ENCODE measurements at regions not wholly inside any gene's neighbourhood (a gene's known extent, or its start where the extent isn't known, plus 50 kb on each side); places are given as distances from the start of the nearest gene placed in this dataset.
"Not testable (repeated sequence)": the region's sequence is repeated elsewhere in the genome, so short reads cannot be mapped to it uniquely, and the experiment has no call there.

DNA sequence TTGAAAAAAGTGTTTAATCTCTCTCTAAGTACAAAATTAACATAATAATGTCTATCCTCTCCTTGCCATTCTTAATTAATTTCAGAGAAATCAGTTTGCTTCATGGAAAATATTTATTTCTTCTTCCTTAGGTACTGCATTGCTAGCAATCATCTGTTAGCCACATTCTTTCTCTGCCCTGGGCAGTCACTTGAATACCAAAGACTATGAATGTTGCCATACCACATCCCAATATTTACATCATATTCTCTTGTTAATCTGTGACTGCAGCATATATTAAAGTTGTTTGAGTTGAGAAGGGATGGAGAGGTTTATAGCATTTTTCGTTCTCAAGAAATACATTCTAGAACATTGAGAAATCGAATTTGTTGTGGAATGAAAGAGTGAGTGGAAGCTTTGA lies 672.8 kb downstream of the PCDH7 start:
- no peak for DNase-seq

DNA sequence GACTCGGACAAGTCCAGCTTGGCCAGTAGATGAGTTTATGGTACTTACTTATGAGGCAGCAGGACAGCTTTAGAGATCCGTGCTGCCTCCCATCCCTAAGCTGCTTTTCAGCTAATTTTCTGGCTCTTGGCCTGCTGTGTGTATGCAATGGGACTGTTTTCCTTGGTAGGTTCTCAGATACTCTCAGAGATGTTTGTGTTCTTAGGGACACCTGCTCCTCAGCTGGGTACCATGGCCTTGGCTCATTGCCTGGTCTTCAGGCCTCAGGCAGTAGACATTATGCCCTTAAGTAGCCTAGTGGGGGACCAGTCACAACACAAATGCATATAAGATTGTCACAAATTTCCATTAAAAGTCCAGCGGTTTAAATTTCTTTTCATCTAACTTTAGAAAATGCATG lies 688.0 kb downstream of the PCDH7 start:
- DNase-seq = no peak

DNA sequence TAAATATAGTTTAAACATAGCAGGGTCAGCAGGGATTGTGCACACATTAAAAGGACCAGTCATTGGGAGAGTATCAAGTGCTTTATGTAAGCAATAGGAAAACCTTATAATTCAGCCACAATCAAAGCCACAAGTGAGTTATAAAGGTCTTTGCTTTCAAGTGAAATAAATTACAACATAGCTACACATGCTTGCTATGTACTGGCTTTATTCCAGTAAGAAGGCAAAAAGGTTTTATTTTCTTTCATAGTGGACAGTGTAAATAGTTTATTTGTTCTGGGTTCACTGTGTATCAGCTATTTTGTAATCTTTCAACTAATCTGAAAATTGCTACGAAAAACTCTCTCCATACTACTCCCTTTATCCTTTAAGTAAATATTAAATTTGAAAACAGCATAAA lies 691.4 kb downstream of the PCDH7 start:
- DNase-seq = no peak

DNA sequence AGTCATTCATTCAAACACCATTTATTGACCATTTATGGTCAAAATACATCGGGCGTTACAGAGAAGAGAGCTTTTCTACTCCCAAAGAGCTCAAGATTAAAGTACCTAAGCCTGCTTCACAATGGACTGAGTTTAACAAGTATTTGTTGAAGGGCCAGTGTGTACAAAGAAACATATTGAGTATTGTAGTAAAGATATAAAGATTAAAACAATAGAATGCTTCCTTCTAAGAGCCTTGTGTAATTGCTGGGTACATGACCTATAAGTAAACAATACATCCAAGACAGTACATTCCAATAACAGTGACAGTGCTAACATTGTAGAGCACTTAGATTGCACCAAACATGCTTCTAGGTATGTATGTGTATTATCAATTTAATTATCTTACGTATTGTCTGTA lies 695.5 kb downstream of the PCDH7 start:
- no peak for DNase-seq

DNA sequence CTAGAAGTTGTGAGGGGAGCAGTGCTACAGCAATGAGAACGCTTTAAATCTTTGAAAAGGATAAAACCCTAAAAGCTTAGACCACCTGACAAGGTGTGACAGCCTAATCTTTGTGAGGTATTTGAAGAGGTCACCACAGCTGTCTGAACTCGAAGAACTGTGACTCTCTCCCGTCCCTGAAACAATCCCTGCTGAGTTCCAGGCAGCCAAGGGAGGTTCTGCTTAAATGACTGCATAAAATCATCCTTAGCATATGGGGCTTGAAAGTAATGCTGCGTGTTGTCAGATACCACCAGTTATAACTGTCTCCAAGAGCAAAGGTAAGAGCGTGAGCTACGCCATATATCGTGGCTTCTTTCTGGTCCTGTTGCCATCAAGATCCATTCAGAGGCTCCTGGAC lies 696.3 kb downstream of the PCDH7 start:
- no peak for DNase-seq

DNA sequence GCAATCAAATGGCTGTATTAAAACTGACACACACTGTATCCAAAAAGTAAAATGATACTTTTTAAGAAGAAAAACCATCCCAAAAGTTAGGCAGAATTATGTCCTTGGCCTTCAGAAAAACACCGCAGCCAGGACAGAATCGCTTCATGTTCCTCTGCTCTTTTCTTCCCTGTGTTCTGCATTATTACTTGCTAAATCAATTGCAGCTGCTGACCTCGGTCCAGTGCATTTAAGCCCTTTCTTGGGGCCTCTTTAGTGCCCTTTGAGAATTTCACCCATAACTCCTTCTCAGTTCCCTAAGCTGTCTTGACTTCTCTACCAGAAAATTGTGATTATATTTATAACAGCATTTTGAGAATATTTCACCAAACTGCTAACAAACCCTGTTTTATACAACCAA lies 696.9 kb downstream of the PCDH7 start:
- no peak for DNase-seq

DNA sequence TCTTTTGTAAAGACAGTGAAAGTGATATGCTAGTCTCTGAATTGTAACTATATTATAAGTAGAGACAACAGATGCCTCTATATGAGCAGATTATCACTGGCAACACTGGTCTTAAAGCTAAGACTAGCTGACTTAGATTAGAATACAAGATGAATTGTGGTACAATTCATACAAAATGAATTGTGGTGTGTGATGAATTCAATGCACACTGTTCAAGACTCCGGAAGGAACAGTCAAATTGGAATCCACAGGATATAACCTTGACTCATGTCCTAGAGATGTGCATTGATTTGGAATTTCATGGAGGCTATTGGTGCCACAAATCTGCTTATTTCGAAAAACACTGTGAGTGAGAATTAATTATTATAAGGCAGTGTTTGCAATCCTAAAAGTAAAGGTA lies 701.8 kb downstream of the PCDH7 start:
- no peak for DNase-seq

DNA sequence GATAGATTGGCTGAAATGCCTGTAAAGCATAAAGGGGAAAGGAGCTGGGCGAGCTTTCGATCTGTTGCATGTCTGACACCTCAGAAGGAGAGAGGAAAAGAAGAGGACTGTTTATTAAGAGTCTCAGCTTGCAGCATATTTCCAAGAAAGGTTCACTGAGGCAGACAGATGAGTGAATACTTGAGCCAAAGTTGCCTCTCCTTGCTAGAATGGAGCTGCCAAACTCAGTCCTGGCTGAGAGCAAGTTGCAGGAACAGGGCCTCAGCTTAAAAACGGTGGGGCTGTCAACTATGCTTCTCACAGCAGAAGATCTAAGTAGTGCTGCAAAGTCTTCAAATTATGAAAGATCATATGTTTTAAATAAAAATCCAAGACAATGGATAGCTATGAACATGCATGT lies 707.5 kb downstream of the PCDH7 start:
- no peak for DNase-seq

DNA sequence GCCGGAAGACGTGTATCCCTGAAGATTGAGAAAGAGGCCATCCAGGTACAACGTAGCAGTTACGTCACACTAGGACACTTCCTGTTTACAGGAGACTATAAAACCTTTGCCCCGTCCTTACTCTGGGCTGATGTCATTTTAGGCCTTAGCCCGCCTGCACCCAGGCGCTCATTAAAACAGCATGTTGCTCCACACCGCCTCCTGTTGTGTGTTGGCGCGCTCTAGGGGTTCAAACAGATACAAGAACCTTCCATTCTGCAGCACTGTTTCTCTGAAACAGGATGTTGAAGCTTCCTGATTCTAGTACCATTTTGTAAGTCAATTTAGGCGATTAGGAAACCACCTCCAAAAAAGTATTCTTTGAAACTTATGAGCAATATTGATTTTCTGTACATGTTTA lies 722.1 kb downstream of the PCDH7 start:
- no peak for DNase-seq

DNA sequence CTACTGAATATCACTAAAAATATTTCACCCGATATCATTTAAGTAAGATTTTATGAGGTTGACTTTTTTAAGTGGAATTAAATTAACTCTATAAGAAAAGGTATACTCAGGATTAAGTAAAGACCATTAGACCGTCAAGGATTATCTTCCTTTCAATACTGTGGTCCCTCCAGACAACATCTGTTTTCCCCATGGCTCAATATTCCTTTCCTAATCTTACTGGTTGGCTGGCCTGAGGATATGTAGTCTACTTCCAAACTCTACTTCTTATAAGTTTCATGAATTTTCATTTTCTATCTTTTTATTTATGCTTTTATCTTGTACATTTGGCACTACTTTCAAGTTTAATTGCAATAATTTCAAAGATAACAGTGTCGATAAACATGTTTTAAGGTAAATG lies 725.4 kb downstream of the PCDH7 start:
- DNase-seq = no peak

DNA sequence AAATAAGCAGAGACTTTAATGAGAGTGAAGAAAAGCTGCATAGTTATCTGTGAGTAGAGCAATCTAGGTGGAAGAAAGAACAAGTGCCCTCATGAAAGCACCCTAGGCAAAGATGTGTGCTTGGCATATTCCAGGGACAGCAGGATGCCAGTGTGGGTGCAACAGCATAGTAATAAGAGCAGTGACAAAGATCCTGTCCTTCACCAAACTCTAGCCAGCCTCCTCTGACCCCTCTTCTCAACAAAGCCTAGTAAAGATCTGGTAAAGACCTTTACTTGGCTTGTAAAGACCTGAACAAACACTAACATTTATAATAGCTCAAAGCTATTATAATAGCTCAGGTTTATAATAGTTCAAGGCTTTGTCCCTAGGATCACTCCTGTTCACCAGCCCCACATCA lies 735.4 kb downstream of the PCDH7 start:
- no peak for DNase-seq

DNA sequence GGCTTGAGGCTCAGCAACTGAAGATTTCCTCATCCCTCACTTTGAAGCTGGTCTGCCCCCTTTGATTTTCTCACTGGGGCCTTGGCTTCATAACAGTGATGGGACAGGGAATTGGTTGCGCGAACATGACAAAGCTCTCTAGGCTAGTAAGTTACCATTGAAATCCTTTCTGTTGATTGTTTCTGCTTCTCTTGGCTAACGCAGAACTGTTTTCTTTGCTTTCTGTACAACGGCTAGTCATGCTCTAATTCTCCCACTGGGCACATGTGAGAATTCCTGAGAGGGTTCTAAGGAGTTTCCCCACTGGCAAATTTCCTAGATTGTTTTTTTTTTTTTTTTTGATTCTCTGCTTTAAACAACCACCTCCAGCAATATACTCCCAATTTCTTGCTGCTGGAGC lies 738.6 kb downstream of the PCDH7 start:
- no peak for DNase-seq

DNA sequence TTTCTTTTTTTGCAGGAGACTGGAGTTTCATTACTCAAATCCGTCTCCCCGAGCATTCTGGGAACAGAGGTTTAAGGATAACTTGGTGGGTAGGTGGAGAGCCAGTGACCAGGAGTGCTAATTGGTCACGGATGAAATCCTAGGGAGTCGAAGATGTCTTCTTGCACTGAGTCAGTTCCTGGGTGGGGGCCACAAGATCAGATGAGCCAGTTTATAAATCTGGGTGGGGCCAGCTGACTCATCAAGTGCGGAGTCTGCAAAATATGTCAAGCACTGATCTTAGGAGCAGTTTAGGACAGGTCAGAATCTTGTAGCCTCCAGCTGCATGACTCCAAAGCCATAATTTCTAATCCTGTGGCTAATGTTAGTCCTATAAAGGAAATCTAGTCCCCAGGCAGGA lies 741.3 kb downstream of the PCDH7 start:
- no peak for DNase-seq

DNA sequence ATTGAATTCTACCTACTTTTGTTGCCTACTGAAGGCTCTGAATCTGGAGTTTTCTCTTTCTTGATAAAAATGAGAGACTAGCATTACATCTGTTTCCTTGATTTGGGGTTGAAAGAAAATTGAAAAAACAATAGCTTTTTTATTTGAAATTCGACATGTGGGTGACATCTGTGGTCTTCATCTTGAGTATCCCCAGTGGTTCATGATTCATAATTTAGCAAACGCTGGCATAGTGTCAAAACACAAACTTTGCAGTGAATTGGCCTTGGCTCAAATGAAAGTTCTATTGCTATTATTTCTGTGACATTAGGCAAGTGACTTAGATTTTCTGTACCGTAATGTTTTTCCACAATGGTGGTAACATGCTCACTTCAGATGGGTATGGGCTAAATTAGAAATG lies 747.6 kb downstream of the PCDH7 start:
- no peak for DNase-seq

DNA sequence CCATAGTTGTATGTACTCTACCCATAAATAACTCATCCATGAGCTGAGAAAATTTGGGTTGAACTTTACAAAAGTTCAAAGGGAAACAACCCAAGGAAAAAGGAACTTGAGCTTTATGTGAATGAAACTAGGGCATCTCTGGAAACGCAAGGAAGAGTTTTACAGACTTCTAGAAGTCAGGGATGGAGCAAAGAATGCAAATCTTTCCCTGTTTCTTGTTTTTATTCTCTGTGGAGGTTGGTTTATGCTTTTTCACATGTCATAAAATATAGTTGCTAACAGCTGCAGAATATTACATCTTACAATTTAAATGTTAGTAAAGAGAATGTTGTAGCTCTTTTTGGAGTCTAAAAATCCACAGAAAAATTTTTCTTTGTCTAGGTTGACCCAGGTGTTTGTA lies 754.1 kb downstream of the PCDH7 start:
- no peak for DNase-seq

DNA sequence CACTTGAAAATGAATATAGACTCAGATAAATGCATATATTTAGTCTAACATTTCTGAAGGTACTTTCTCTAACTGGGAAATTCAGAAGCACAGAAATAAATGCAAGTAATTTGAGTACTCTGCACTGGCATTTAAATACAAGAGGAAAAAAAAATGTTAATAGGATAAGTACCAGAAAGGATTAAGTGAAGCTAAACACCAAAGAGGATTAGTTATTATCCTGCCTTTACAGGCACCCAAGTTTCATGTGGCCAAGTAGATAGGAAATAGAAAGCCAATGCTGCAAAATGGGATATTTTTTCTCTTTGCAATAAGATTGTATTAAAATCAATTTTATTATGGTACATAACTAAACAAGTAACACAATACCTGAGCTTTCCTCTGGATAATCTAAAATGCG lies 762.5 kb downstream of the PCDH7 start:
- DNase-seq = no peak

DNA sequence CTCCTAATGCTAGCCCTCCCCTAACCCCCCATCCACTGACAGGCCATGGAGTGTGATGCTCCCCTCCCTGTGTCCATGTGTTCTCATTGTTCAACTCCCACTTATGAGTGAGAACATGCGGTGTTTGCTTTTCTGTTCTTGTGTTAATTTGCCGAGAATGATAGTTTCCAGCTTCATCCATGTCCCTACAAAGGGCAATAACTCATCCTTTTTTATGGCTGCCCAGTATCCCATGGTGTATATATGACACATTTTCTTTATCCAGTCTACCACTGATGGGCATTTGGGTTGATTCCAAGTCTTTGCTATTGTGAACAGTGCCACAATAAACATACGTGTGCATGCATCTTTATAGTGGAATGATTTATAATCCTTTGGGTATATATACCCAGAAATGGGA lies 779.0 kb downstream of the PCDH7 start:
- not testable (repeated sequence) for DNase-seq

DNA sequence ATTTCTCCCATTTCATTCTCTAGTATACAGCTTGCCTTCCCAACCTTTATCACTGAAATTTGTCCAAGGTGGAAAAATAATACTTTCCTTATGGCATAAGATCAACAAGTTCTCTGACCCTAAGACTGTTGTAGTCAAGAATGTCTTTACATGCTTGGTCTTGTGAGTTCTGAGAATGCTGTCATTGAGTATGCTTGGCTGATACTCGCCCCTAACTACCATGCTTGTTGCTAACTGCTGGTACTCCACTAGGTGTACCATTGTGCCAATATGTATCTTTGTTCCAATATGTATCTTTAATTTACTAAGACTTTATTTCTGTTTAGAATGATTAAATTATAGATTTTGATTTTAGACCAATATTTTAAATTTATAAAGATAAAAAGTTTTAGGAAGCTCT lies 796.4 kb downstream of the PCDH7 start:
- DNase-seq = no peak

DNA sequence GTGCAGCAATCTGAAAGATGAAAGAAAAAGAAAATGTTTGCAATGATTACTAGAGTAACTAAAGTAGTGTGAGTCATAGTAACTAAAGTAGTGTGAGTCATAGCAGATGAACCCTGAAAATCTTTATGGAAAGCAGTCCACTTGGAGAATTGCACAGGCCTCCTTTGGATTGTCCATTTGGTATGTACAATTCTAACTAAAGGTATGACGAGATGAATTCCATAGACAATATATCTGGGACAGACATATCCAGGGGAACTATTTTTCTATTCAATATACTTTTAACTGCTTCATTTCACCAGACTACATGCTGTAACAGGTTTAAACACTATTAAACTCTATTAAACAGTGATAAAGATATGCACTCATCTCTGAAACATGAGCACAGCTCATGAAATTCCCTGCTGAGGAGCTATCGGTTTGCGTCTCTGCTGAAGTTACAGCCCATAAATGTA lies 798.7 kb downstream of the PCDH7 start:
- no peak for DNase-seq

DNA sequence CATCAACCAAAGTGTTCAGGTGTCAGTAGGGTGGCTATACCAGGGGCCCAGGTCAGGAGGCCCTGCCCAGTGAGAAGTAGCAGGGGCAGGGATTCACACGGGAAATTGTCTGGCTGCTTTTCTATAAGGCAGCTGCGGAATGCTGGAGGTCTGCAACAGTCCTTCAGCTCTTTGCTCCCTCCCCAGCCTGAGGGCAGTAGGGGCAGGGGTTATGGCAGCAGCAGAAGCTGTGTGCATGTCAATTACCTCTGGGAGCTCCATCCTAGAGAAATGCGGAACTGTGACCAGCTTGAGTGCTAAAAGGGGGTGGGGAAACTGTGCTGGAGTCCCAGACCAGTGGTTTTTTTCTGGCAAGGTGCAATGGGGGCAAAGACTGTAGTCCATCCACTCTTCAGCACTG lies 810.4 kb downstream of the PCDH7 start:
- no peak for DNase-seq

DNA sequence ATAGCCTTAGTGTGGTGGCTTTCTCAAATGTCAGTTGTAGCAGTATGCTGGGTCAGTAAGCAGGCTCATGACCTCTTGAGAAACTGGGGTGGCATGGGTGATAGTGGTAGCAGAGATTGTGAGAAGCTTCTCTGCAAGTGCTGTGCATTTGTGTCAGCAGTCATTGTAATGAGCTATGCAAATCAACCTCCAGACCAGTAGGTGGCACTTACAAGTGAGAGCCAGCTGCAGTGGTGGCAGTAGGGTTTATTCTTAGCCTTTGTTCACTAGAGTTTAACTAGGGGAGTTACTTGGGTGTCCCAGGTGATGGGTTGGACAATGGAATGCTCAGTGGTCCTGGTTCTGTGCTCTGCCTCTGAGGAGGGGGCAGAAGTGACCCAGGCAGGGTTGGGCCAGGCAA lies 818.7 kb downstream of the PCDH7 start:
- DNase-seq = no peak

DNA sequence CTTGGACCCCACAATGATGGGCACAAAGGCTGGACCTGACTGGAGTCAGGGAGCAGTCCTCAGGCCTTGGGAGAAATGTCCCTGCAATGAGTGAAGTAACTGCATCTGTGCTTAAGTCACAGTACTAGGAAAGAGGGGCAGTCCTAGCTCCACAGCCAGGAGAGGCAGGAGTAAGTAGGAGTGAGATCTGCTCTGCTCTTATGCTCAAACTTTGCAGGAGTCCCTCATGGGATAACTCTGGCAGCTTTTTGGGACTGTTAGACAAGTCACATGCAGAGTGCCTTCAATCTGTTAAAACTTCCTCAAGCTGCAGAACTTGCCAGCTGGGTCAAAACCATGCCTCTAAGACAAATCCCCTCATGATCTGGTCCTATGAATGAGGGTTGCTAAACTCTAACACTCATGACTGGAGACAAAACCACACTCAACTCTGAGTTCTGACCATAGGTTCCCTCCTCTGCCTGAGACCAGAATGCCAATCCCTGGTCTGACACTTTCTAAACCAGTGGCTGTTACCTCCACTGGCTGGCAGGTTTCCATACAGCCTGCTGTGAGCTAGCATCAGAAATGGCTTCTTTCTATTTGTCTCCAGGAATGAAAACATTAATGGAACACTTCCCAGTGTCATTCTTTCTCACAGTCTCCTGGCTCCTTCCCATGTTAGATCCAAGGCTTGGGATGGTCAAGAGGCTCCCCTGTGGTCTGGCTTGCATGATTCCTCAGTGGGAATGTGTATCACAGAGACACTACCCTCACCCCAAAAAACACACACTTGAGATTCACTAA lies 819.3 kb downstream of the PCDH7 start:
- DNase-seq = no peak

DNA sequence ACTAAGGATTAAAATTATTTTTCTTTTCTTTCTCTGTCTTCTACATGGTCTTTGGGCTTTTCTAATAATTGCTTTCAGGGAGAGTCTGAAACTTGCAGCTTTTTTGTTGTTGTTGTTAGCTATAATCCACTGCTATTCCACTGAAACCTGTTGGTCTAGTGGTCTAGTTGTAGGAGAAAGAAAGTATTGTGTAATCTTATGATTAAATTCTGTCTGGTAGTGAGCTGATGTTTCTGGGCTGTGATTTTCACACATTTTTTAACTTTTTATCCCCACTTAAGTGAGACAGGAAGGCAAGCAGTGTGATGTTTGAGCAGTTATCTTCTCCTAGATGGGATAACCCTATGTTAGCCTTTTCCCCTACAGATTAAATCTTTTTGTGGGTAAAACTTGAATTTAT lies 825.2 kb downstream of the PCDH7 start:
- no peak for DNase-seq

DNA sequence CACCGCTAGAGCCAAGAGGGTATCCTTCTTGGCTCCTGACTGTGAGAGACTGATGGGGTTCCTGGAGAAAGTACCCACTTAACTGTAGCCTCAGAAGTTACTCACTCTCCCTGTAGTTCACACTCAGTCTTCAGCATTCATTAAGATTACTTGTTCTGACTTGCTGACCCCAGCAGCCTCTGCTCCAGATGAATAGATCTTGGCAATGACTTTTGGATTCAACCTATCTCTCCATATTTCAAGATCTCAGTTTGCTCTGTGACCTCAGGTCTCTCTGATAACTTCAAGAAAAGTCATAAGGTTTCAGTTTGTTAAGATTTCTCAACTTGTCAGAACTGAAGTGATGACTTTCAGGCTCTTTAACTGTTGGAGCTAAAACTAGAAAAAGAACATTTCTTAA lies 825.6 kb downstream of the PCDH7 start:
- no peak for DNase-seq

DNA sequence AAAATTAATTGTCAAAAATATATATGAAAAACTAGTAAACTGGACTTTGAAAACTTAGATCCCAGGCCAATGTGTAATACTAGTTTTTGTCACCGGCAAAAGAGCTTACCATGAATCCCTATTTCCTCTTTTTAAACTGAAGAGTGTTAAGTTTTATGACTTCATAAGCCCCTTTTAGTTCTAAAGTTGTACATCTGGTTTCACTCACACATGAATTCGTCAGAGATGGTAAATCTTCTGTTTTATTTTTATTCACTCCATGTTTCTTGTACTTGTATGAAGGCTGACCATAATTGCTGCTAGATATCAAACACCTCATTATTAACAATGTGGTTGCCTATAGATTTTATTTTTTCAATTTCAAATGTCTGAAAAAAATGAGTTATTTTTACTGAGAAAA lies 827.9 kb downstream of the PCDH7 start:
- DNase-seq = no peak

DNA sequence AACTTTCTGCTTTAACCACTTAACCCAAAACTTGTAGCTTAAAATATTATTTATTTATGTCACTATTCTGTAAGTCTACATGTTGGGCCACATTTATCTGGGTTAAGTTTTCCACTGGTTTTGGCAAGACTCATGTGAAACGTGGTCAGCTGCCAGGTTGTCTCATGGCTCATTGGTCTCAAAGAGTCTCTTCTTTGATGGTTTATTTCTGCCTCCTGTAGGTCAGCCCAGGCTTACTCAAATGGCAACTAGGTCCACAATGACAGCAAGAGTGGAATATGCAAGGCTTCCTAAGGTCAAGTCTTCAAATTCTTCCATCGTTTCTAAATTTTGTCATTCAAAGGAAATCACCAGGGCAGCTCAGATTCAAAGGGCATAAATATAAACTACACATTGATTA lies 828.7 kb downstream of the PCDH7 start:
- no peak for DNase-seq
